Type B pancreatic cell (in vitro differentiated cells): ENCODE measurements at regions not wholly inside any gene's neighbourhood (a gene's known extent, or its start where the extent isn't known, plus 50 kb on each side); places are given as distances from the start of the nearest gene placed in this dataset.

Experiments
- DNase-seq: peaks from one replicate; pipeline ENCODE4 v3.0.0; 2021; ENCODE audit warnings: mixed read lengths; ENCODE audit not compliant: unreplicated experiment; ENCODE audit errors: extremely low spot score
- H3K27ac Mint-ChIP-seq: 2 replicates; pipeline ENCODE4 v1.8.0; 2021; ENCODE audit warnings: mild to moderate bottlenecking, mixed read lengths
- H3K27me3 Mint-ChIP-seq: 2 replicates; pipeline ENCODE4 v1.8.0; 2021; ENCODE audit warnings: mixed read lengths
- H3K36me3 Mint-ChIP-seq: 2 replicates; pipeline ENCODE4 v1.8.0; 2021; ENCODE audit warnings: mixed read lengths
- H3K4me1 Mint-ChIP-seq: one replicate; pipeline ENCODE4 v1.8.0; 2021; ENCODE audit warnings: mixed read lengths; ENCODE audit not compliant: unreplicated experiment
- H3K4me3 Mint-ChIP-seq: 2 replicates; pipeline ENCODE4 v1.8.0; 2021; ENCODE audit warnings: mild to moderate bottlenecking, mixed read lengths
- H3K9me3 Mint-ChIP-seq: 2 replicates; pipeline ENCODE4 v1.8.0; 2021; ENCODE audit warnings: mixed read lengths
- CTCF ChIP-seq: fragments of 200-600 bp; sonication (generic); conservative IDR thresholded peaks from 2 replicates; pipeline ENCODE4 v1.5.0; 2021; ENCODE audit warnings: antibody characterized with exemption, mild to moderate bottlenecking

GRCh38 chr6:69594405-69594804 is 202.4 kb downstream of the LMBRD1 start:
- no peak for TF ChIP-seq CTCF
- H3K9me3 Mint-ChIP-seq: no peaks in the 10 kb centered on the region
- H3K4me3 Mint-ChIP-seq: no peak overlapping the region
- no peak overlapping the region for H3K27ac Mint-ChIP-seq
- no peaks in the 10 kb centered on the region for H3K36me3 Mint-ChIP-seq
- H3K4me1 Mint-ChIP-seq: no peaks in the 10 kb centered on the region
- DNase-seq: no peak
- no peaks in the 10 kb centered on the region for H3K27me3 Mint-ChIP-seq

- no peak overlapping the region for H3K4me3 Mint-ChIP-seq
- no peaks in the 10 kb centered on the region for H3K36me3 Mint-ChIP-seq
- no peaks in the 10 kb centered on the region for H3K4me1 Mint-ChIP-seq
- H3K27me3 Mint-ChIP-seq: no peaks in the 10 kb centered on the region
- no peak for DNase-seq
- no peak overlapping the region for H3K27ac Mint-ChIP-seq
- no peak for TF ChIP-seq CTCF
- no peaks in the 10 kb centered on the region for H3K9me3 Mint-ChIP-seq
Observed at GRCh38 chr6:69593706-69594105, 203.1 kb downstream of the LMBRD1 start.

GRCh38 chr6:69589626-69590025 is 207.2 kb downstream of the LMBRD1 start:
- Mint-ChIP-seq H3K4me1 (peaks cover 8% of the 10 kb centered on the region), H3K9me3 (no peaks in the 10 kb centered on the region), H3K4me3 (no peak overlapping the region), H3K36me3 (no peaks in the 10 kb centered on the region), H3K27me3 (no peaks in the 10 kb centered on the region), H3K27ac (no peak overlapping the region)
- no peak for TF ChIP-seq CTCF
- DNase-seq: no peak

- no peak for DNase-seq
- Mint-ChIP-seq H3K4me1 (peaks cover 13% of the 10 kb centered on the region), H3K36me3 (no peaks in the 10 kb centered on the region), H3K27me3 (no peaks in the 10 kb centered on the region), H3K9me3 (no peaks in the 10 kb centered on the region), H3K4me3 (no peak overlapping the region), H3K27ac (no peak overlapping the region)
- no peak for TF ChIP-seq CTCF
Observed at GRCh38 chr6:69584913-69585729, 211.7 kb downstream of the LMBRD1 start.

GRCh38 chr6:69584536-69584912 is 212.3 kb downstream of the LMBRD1 start:
- no peak for TF ChIP-seq CTCF
- DNase-seq: no peak
- H3K9me3 Mint-ChIP-seq: no peaks in the 10 kb centered on the region
- no peaks in the 10 kb centered on the region for H3K36me3 Mint-ChIP-seq
- H3K27ac Mint-ChIP-seq: no peak overlapping the region
- H3K27me3 Mint-ChIP-seq: no peaks in the 10 kb centered on the region
- no peak overlapping the region for H3K4me3 Mint-ChIP-seq
- H3K4me1 Mint-ChIP-seq: peaks cover 13% of the 10 kb centered on the region
